H1 (cell line): ENCODE measurements at regions not wholly inside any gene's neighbourhood (a gene's known extent, or its start where the extent isn't known, plus 50 kb on each side); places are given as distances from the start of the nearest gene placed in this dataset.

Experiments used
- CHD2 ChIP-seq: IDR thresholded peaks from 2 replicates; pipeline ENCODE4 v1.6.1; 2012; ENCODE audit warnings: low read length, improper control_type of control experiment
- HDAC6 ChIP-seq: IDR thresholded peaks from one replicate; pipeline ENCODE4 v1.7.1; 2012; ENCODE audit warnings: low read depth, mild to moderate bottlenecking, inconsistent platforms, low read length, moderate library complexity
- JUND ChIP-seq: IDR thresholded peaks from 2 replicates; pipeline ENCODE4 v1.6.1; 2011; ENCODE audit warnings: mild to moderate bottlenecking, improper control_type of control experiment, low read length
- TCF12 ChIP-seq: IDR thresholded peaks from 2 replicates; pipeline ENCODE4 v1.6.1; 2011; ENCODE audit warnings: low read depth, mild to moderate bottlenecking, low read length
- ZNF274 ChIP-seq: IDR thresholded peaks from 2 replicates; pipeline ENCODE4 v1.7.0; 2012; ENCODE audit warnings: low read length, borderline replicate concordance; ENCODE audit errors: extremely low read depth

DNA sequence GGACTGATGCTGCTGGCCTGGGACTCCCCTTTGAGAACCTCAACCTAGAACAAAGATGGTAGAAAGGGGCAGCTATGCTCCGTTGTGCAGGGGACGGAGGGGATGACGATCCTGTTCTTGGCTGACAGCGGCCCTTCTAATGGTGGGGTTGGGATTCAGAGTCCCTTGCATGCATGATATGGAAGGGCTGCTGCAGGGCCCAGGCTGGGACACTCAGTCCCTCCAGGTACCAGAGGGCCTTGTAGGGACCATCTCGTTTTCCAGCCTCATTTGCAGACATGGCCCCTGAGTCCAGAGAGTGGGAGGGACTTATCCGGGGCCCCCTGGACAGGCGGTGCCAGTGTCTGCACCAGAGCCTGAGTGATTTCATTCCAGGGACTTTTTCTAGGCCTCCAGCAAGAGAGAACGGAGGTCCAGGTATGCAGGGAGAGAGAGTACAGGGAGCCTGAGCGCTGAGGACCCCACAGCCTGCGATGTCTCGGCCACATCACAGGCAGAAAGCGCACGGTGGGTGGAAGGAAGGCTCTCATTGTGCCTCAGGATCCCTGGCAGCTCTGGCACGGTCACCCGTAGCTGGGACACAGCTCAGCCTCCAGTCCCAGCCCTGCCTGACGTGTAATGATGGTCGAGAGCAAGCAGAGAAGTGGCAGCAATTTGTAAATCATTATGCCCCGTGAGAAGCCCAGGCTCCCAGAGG, 860.8 kb downstream of the TBC1D22A start (continued):
- TF ChIP-seq HDAC6 (no peak), CHD2 (no peak), TCF12 (no peak), ZNF274 (no peak), JUND (no peak)
